GM12875 (cell line): ENCODE measurements at regions not wholly inside any gene's neighbourhood (a gene's known extent, or its start where the extent isn't known, plus 50 kb on each side); places are given as distances from the start of the nearest gene placed in this dataset.
"Not testable (repeated sequence)": the region's sequence is repeated elsewhere in the genome, so short reads cannot be mapped to it uniquely, and the experiment has no call there.

Source experiments
- H3K4me3 ChIP-seq: one replicate; pipeline ENCODE4 v1.5.1; 2011; ENCODE audit warnings: low read depth, low read length, control low read depth
- CTCF ChIP-seq: IDR thresholded peaks from 2 replicates; pipeline ENCODE4 v1.5.1; 2011; ENCODE audit warnings: low read depth, mild to moderate bottlenecking, control low read depth, inconsistent platforms, low read length, moderate library complexity, borderline replicate concordance; ENCODE audit not compliant: insufficient read depth

GRCh38 chr7:123327661-123328060 lies 127.9 kb upstream of the SLC13A1 start:
- no peak for TF ChIP-seq CTCF

DNA sequence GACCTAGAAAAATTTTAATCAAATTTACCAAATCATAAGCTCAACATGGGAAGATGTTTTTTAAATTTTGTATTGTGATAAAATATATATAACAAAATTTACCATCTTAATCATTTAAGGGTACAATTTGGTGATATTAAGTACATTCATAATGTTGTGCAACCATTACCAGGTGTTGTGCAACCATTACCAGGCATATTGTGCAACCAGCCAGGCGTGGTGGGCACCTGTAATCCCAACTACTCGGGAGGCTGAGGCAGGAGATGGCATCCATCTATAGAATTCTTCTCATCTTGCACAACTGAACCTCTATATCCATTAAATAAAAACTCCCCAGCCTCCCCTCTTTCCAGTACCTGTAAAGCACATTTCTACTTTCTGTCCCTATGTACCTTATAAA lies 124.5 kb upstream of the SLC13A1 start:
- no peak overlapping the region for H3K4me3 ChIP-seq

More at GRCh38 chr7:123327661-123328060, 127.9 kb upstream of the SLC13A1 start:
- no peak overlapping the region for H3K4me3 ChIP-seq

DNA sequence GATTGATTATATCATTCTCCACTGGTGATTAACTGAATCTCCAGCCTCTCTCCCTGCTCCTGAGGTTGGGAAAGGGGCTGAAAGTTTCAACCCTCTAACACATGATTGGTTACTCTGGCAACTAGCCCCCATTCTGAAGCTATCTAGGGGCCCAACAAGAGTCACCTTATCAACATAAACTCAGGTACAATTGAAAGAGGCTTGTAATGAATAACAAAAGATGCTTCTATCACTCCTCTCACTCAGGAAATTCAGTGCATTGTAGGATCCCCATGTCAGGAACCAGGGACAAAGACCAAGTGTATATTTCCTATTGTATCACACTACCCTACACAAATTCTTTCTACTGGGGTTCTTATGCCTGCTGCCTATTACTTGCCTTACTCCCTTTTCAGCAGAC lies 123.9 kb upstream of the SLC13A1 start:
- H3K4me3 ChIP-seq = no peak overlapping the region
- no peak for TF ChIP-seq CTCF

More for the DNA sequence above, 124.5 kb upstream of the SLC13A1 start:
- TF ChIP-seq CTCF = no peak

GRCh38 chr7:123321578-123321977 lies 121.8 kb upstream of the SLC13A1 start:
- not testable (repeated sequence) for H3K4me3 ChIP-seq

GRCh38 chr7:123319911-123320310 lies 120.1 kb upstream of the SLC13A1 start:
- H3K4me3 ChIP-seq = no peak overlapping the region
- TF ChIP-seq CTCF = no peak

GRCh38 chr7:123314886-123315285 lies 115.1 kb upstream of the SLC13A1 start:
- TF ChIP-seq CTCF = no peak
- no peak overlapping the region for H3K4me3 ChIP-seq

GRCh38 chr7:123308254-123308951 lies 108.6 kb upstream of the SLC13A1 start:
- TF ChIP-seq CTCF = no peak
- no peak overlapping the region for H3K4me3 ChIP-seq
